Lung (tissue), 11 donors: ENCODE measurements at regions not wholly inside any gene's neighbourhood (a gene's known extent, or its start where the extent isn't known, plus 50 kb on each side); places are given as distances from the start of the nearest gene placed in this dataset.

Experiments
- ATAC-seq: fragments of 200-7000 bp; cut with Tn5 transposase; one replicate; pipeline ENCODE4 v1.9.1; 2020; ENCODE audit warnings: moderate number of reproducible peaks; ENCODE audit not compliant: insufficient read depth, low FRiP score
- DNase-seq, 3 donors: peaks; one replicate each; pipeline ENCODE4 v3.0.0-alpha.2; 2013 to 2017
- H3K27ac ChIP-seq, 2 donors: one replicate each; pipeline ENCODE4 v1.5.1; 2013; ENCODE audit warnings: mild to moderate bottlenecking in 2 of 2, moderate library complexity in 2 of 2, control low read depth in 1 of 2, inconsistent platforms in 1 of 2, low read depth in 1 of 2, low read length in 1 of 2
- H3K27me3 ChIP-seq, 3 donors: one replicate each; pipeline ENCODE4 v1.5.1; 2013; ENCODE audit warnings: low read length in 2 of 3; ENCODE audit not compliant: control insufficient read depth in 3 of 3, insufficient read depth in 3 of 3
- H3K36me3 ChIP-seq, 4 donors: one replicate each; pipeline ENCODE4 v1.5.1; 2013; ENCODE audit warnings: low read length in 4 of 4, mild to moderate bottlenecking in 1 of 4, moderate library complexity in 1 of 4; ENCODE audit not compliant: control insufficient read depth in 4 of 4, insufficient read depth in 4 of 4
- H3K4me1 ChIP-seq, 5 donors: one replicate each; pipeline ENCODE4 v1.5.1; 2013; ENCODE audit warnings: low read length in 5 of 5, mild to moderate bottlenecking in 2 of 5, moderate library complexity in 1 of 5; ENCODE audit not compliant: control insufficient read depth in 5 of 5, insufficient read depth in 5 of 5
- H3K4me3 ChIP-seq: one replicate; pipeline ENCODE4 v1.5.1; 2013; ENCODE audit warnings: mild to moderate bottlenecking, control low read depth, moderate library complexity
- H3K9ac ChIP-seq, 2 donors: one replicate each; pipeline ENCODE4 v1.5.1; 2013; ENCODE audit warnings: low read length in 2 of 2, control low read depth in 1 of 2; ENCODE audit not compliant: insufficient read depth in 1 of 2
- H3K9me3 ChIP-seq, 4 donors: one replicate each; pipeline ENCODE4 v1.5.1; 2013; ENCODE audit warnings: low read length in 3 of 4, mild to moderate bottlenecking in 1 of 4, moderate library complexity in 1 of 4; ENCODE audit not compliant: control insufficient read depth in 4 of 4, insufficient read depth in 3 of 4
- WGBS, 2 donors: extraction: QIAGEN DNeasy Blood & Tissue Kit; methylation state at CpG; one replicate each; pipeline ENCODE4 v1.1.7; 2013; 5-methylcytosine and 5-hydroxymethylcytosine counted together
- TF ChIP-seq, protein P1 (sequence below): IDR thresholded peaks from 2 replicates; pipeline ENCODE4 v1.5.1; 2012; ENCODE audit warnings: mild to moderate bottlenecking; ENCODE audit errors: control extremely low read depth, extremely low read depth
- donor health status: control.
- donor health status: control.
- donor health status: Bipolar disorder and iron deficiency.
- donor health status: healthy.
- donor health status: DM: yes; HTN: yes; CAD: no.

DNA sequence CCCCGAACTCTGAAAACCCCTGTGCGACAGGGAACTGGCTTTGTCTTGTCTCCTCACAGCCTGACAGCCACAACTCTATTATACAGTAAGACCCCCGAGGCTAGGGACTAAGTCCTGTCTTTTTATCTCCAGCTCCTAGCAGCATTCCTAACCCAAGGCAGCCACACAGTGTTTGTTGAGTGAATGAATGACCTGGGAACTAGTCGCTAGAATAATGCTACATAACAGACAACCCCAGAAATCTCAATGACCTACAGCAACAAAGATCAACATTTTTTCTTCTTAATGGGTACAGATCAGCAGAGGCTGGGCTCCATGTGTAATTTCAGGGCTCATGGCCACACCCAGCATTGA is 71.4 kb upstream of the TNRC6C start:
- Histone ChIP-seq H3K36me3 (no peaks in the 10 kb centered on the region), H3K9ac (peak overlapping the region in 1 of 2 donors; percentile 92), H3K4me3 (no peak overlapping the region), H3K27ac (peak overlapping the region in 1 of 2 donors; percentile 77), H3K4me1 (peaks cover 0 to 24% (median 11%) of the 10 kb centered on the region in 5 donors), H3K27me3 (peaks cover 0 to 7% (median 0%) of the 10 kb centered on the region in 3 donors), H3K9me3 (no peaks in the 10 kb centered on the region)
- ATAC-seq, result no peak
- WGBS, 2 donors, result 71 to 72% methylated on average over 4 of the region's 4 CpGs
- TF ChIP-seq, protein P1, sequence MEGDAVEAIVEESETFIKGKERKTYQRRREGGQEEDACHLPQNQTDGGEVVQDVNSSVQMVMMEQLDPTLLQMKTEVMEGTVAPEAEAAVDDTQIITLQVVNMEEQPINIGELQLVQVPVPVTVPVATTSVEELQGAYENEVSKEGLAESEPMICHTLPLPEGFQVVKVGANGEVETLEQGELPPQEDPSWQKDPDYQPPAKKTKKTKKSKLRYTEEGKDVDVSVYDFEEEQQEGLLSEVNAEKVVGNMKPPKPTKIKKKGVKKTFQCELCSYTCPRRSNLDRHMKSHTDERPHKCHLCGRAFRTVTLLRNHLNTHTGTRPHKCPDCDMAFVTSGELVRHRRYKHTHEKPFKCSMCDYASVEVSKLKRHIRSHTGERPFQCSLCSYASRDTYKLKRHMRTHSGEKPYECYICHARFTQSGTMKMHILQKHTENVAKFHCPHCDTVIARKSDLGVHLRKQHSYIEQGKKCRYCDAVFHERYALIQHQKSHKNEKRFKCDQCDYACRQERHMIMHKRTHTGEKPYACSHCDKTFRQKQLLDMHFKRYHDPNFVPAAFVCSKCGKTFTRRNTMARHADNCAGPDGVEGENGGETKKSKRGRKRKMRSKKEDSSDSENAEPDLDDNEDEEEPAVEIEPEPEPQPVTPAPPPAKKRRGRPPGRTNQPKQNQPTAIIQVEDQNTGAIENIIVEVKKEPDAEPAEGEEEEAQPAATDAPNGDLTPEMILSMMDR, result no peak
- DNase-seq, result no peak

DNA sequence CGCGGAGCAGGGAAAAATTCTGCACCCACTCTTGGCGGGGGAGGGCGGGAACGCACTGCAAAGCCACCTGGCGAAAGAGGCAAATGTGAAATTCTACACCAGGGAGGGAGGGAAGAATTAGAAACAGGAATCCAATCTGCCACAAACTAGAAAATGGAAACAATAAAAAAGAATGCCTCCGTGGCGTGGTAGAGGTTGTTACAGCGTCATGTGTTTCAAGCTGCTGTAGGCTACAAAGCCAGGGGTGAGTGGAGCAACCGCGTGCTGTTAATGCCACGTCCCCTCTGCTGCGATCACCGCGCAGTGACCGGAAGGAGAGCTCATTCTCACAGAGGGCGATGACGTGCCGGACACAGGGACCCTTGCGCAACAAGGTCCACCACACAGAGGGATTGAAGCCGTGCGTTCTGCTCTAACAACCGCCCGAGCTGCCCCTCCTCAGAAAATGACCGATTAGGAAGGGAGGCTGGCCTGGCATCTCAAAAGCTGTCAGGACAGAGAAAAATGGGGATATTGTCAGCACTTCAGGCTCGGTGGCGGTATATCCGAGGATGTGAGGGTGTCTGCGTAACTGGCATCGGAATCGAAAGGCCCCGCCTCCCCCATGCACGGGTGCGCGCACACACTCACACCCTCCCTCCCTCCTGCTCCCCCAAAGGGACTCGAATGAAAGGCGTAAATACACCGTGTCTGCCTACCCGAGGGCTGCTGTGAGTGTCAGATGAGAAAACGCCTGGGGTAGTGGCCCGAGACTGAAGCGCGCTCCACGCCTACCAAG is 70.8 kb upstream of the TNRC6C start:
- peak overlapping the region in 1 of 2 donors; percentile 77 for H3K27ac ChIP-seq
- peak; percentile 91 to 95 (median 94) for DNase-seq
- peaks cover 0 to 6% (median 0%) of the 10 kb centered on the region in 3 donors for H3K27me3 ChIP-seq
- peak; percentile 70 for ATAC-seq
- peaks cover 0 to 18% (median 9%) of the 10 kb centered on the region in 5 donors for H3K4me1 ChIP-seq
- H3K36me3 ChIP-seq, result no peaks in the 10 kb centered on the region
- no peaks in the 10 kb centered on the region for H3K9me3 ChIP-seq
- peak overlapping the region; percentile 75 to 92 for H3K9ac ChIP-seq
- peak overlapping the region; percentile 21 for H3K4me3 ChIP-seq
- 3% methylated on average over 44 of the region's 44 CpGs for WGBS, 2 donors
- TF ChIP-seq, protein P1, result no peak

DNA sequence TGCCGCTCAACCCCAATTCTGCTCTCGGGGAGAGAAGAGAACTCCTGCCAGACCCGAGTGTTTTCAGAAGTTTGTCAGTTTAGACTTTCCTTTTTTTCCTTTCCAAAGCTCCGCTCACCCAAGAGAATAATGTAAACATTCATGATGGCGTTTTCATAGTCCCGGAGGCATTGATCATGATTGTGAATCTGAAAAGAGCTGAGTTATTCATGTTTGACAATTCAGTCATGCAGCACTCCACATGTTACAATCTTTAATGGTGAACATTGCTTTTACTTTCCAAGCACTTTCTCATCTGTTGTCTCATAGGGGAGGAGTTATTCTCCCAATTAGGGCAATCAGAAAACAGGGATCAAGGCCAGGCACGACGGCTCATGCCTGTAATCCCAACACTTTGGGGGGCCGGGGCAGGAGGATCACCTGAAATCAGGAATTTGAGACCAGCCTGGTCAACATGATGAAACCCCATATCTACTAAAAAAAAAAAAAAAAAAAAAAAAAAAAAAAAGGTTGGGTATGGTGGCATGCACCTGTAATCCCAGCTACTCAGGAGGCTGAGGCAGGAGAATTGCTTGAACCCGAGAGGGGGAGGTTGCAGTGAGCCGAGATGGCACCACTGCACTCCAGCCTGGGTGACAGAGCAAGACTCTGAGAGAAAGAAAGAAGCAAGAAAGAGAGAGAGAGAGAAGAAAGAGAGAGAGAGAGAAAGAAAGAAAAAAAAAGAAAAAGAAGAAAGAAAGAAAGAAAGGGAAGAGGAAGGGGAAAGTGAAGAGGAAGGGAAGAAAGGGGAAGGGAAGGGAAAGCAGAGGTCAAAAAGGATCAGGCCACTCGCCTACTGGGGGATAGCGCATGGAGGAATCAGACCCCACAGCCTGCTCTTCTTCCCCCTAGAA is 70.0 kb upstream of the TNRC6C start:
- peaks cover 0 to 12% (median 6%) of the 10 kb centered on the region in 5 donors for H3K4me1 ChIP-seq
- WGBS, 2 donors, result 45 to 49% methylated on average over 13 of the region's 13 CpGs
- H3K27me3 ChIP-seq, result peaks cover 0 to 6% (median 0%) of the 10 kb centered on the region in 3 donors
- no peaks in the 10 kb centered on the region for H3K36me3 ChIP-seq
- TF ChIP-seq, protein P1, result no peak
- peak overlapping the region in 1 of 2 donors; percentile 77 for H3K27ac ChIP-seq
- no peak overlapping the region for H3K4me3 ChIP-seq
- ATAC-seq (no peak), DNase-seq (no peak)
- H3K9ac ChIP-seq, result peak overlapping the region; percentile 75 to 92
- H3K9me3 ChIP-seq, result no peaks in the 10 kb centered on the region
